Erythroblast (primary cell): ENCODE measurements at regions not wholly inside any gene's neighbourhood (a gene's known extent, or its start where the extent isn't known, plus 50 kb on each side); places are given as distances from the start of the nearest gene placed in this dataset.

ENCODE experiments used
- GATA1 ChIP-seq: IDR thresholded peaks from 2 replicates; pipeline ENCODE4 v1.6.1; 2011; ENCODE audit warnings: low read depth, mild to moderate bottlenecking, control low read depth, low read length, moderate library complexity
- POLR2A ChIP-seq: IDR thresholded peaks from 2 replicates; pipeline ENCODE4 v1.6.1; 2011; ENCODE audit warnings: mild to moderate bottlenecking, low read length

DNA sequence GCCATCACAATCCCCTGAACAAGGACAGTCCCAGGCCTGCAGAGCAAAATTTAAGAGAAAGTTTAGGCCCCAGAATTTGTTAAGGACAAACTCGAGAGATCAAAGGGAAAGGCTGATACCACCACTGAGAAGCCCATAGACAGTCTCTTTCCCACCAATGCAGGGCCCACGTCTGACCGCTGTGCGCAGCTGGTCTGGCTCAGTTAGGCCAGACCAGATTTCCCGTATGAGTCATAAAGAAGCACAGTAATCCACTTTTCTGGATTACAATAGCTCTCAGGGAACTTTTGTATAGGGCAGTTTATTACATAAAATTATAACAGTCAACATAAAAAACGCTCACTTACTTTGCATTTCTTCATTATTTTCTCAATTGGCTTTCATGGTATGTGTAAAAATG lies 259.5 kb downstream of the RCHY1 start:
- TF ChIP-seq POLR2A: no peak
- no peak for TF ChIP-seq GATA1
